NCI-H82 treated with DMSO at 0.1 percent for 48 hours (cell line): ENCODE measurements at regions not wholly inside any gene's neighbourhood (a gene's known extent, or its start where the extent isn't known, plus 50 kb on each side); places are given as distances from the start of the nearest gene placed in this dataset.
"Not testable (repeated sequence)": the region's sequence is repeated elsewhere in the genome, so short reads cannot be mapped to it uniquely, and the experiment has no call there.

Experiments
- DNase-seq: peaks from one replicate; lab custom pipeline; 2025; ENCODE audit not compliant: unreplicated experiment; lab: John Stamatoyannopoulos, UW

GRCh38 chr11:13218685-13219084 lies 58.9 kb upstream of the BMAL1 start:
- DNase-seq = not testable (repeated sequence)

GRCh38 chr11:13220148-13220547 lies 57.4 kb upstream of the BMAL1 start:
- no peak for DNase-seq

- peak; percentile 96 for DNase-seq
Observed at GRCh38 chr11:13221722-13222121, 55.9 kb upstream of the BMAL1 start.

- no peak for DNase-seq
Observed at GRCh38 chr11:13222285-13222684, 55.3 kb upstream of the BMAL1 start.

GRCh38 chr11:13223112-13223511 lies 54.5 kb upstream of the BMAL1 start:
- no peak for DNase-seq

GRCh38 chr11:13224324-13224723 lies 53.3 kb upstream of the BMAL1 start:
- no peak for DNase-seq

GRCh38 chr11:13225038-13226001 lies 52.3 kb upstream of the BMAL1 start:
- DNase-seq = no peak

- no peak for DNase-seq
Observed at GRCh38 chr11:13227676-13228255, 49.8 kb upstream of the BMAL1 start.
